GM12878 (cell line): ENCODE measurements at regions not wholly inside any gene's neighbourhood (a gene's known extent, or its start where the extent isn't known, plus 50 kb on each side); places are given as distances from the start of the nearest gene placed in this dataset.

Experiments
- ATAC-seq: fragments of 200-7000 bp; cut with Tn5 transposase; 3 replicates; pipeline ENCODE4 v1.9.1; 2020; ENCODE audit warnings: mild to moderate bottlenecking, moderate library complexity
- BruUV-seq: library from RNA; stranded (reverse); fragments of 400-500 nt; replicated peaks from 2 replicates; lab custom pipeline; 2021; lab: Mats Ljungman, UMichigan
- CTCF ChIA-PET: fragments of 300-600 bp; sonication (Branson Sonifier 250); formaldehyde crosslinking; extraction: SDS; loops from one replicate; lab custom pipeline; 2021; ENCODE audit warnings: inconsistent platforms; lab: Yijun Ruan, JAX
- POLR2A ChIA-PET: fragments of 350-600 bp; formaldehyde crosslinking; extraction: SDS; loops from one replicate; lab custom pipeline; 2021; ENCODE audit warnings: inconsistent platforms; lab: Charles Lee
- RAD21 ChIA-PET: fragments of 300-600 bp; sonication (Branson Sonifier 250); formaldehyde crosslinking; loops from one replicate; lab custom pipeline; 2023; ENCODE audit warnings: antibody characterized with exemption; ENCODE audit not compliant: unreplicated experiment; lab: Charles Lee
- SMC1A ChIA-PET: fragments of 300-600 bp; sonication (Branson Sonifier 250); formaldehyde crosslinking; loops from one replicate; lab custom pipeline; 2023; ENCODE audit not compliant: unreplicated experiment, uncharacterized antibody; lab: Charles Lee
- DNase-seq: peaks from one replicate; pipeline ENCODE4 v3.0.0-alpha.2; 2011; ENCODE audit warnings: low read depth, low spot score
- FAIRE-seq: peaks from 3 replicates; lab custom pipeline; 2011; peaks lifted over from hg19 to GRCh38; lab: Jason Lieb, UNC
- H2AFZ ChIP-seq: 2 replicates; pipeline ENCODE4 v1.6.0; 2011; ENCODE audit warnings: low read depth, low read length, control low read depth; ENCODE audit not compliant: control insufficient read depth
- H3K27ac ChIP-seq: 2 replicates; pipeline ENCODE4 v1.5.1; 2011; ENCODE audit warnings: control low read depth; ENCODE audit not compliant: control insufficient read depth, insufficient read depth
- H3K27me3 ChIP-seq, 2 experiments: replicated peaks in 1 of 2; 2 replicates each; pipeline versions ENCODE4 v1.6.0 to v1.6.1; 2011; ENCODE audit warnings: low read length in 1 of 2; ENCODE audit not compliant: control insufficient read depth in 2 of 2, insufficient read depth in 2 of 2
- H3K36me3 ChIP-seq, 2 experiments: 2 replicates each; pipeline ENCODE4 v1.5.1; 2011; ENCODE audit warnings: low read length in 1 of 2; ENCODE audit not compliant: control insufficient read depth in 2 of 2, insufficient read depth in 2 of 2
- H3K4me1 ChIP-seq: 2 replicates; pipeline ENCODE4 v1.6.1; 2011; ENCODE audit warnings: mild to moderate bottlenecking, low read length, moderate library complexity, mixed read lengths; ENCODE audit not compliant: control insufficient read depth, insufficient read depth
- H3K4me2 ChIP-seq: 2 replicates; pipeline ENCODE4 v1.6.0; 2011; ENCODE audit warnings: control low read depth; ENCODE audit not compliant: control insufficient read depth, insufficient read depth
- H3K4me3 ChIP-seq: fragments of 200-600 bp; sonication (generic); 2 replicates; pipeline ENCODE4 v1.5.1; 2016
- H3K79me2 ChIP-seq: 2 replicates; pipeline ENCODE4 v1.6.0; 2011; ENCODE audit warnings: low read length; ENCODE audit not compliant: control insufficient read depth, insufficient read depth
- H3K9ac ChIP-seq: 2 replicates; pipeline ENCODE4 v1.8.0; 2011; ENCODE audit warnings: low read length, control low read depth, mixed read lengths; ENCODE audit not compliant: control insufficient read depth, insufficient read depth
- H3K9me3 ChIP-seq: replicated peaks from 3 replicates; pipeline ENCODE4 v1.5.1; 2011; ENCODE audit warnings: mild to moderate bottlenecking, low read length; ENCODE audit not compliant: control insufficient read depth, insufficient read depth
- H4K20me1 ChIP-seq: 2 replicates; pipeline ENCODE4 v1.6.0; 2011; ENCODE audit not compliant: control insufficient read depth, insufficient read depth
- CBX5 ChIP-seq: sonication (generic); IDR thresholded peaks from 2 replicates; pipeline ENCODE4 v1.6.1; 2016; ENCODE audit warnings: low read depth, moderate library complexity, mild to moderate bottlenecking, inconsistent platforms
- EGR1 ChIP-seq, 2 experiments: IDR thresholded peaks; 1 replicate in 1 of 2; 2 replicates in 1 of 2; pipeline ENCODE4 v1.6.1; 2011 to 2012; ENCODE audit warnings: low read depth in 2 of 2, low read length in 2 of 2, borderline replicate concordance in 1 of 2, mild to moderate bottlenecking in 1 of 2, moderate library complexity in 1 of 2
- ESRRA ChIP-seq: IDR thresholded peaks from 2 replicates; pipeline ENCODE4 v1.6.1; 2012; ENCODE audit warnings: mild to moderate bottlenecking, low read length, improper control_type of control experiment
- FOXM1 ChIP-seq: IDR thresholded peaks from 2 replicates; pipeline ENCODE4 v1.6.1; 2012; ENCODE audit warnings: low read depth, mild to moderate bottlenecking, inconsistent platforms, low read length, moderate library complexity
- LARP7 ChIP-seq: fragments of 450-650 bp; IDR thresholded peaks from 2 replicates; pipeline ENCODE4 v1.6.1; 2017; ENCODE audit warnings: mild to moderate bottlenecking
- NRF1 ChIP-seq: conservative IDR thresholded peaks from 2 replicates; pipeline ENCODE4 v1.6.1; 2011; ENCODE audit warnings: mild to moderate bottlenecking, low read depth, low read length, improper control_type of control experiment
- PML ChIP-seq: IDR thresholded peaks from 2 replicates; pipeline ENCODE4 v1.6.1; 2012; ENCODE audit warnings: low read length, inconsistent platforms
- POLR2AphosphoS2 ChIP-seq: IDR thresholded peaks from 2 replicates; pipeline ENCODE4 v1.6.1; 2011; ENCODE audit warnings: low read depth, mild to moderate bottlenecking, low read length, improper control_type of control experiment, moderate library complexity
- RB1 ChIP-seq: fragments of 450-650 bp; formaldehyde crosslinking; IDR thresholded peaks from 2 replicates; pipeline ENCODE4 v1.6.1; 2017; ENCODE audit warnings: mild to moderate bottlenecking, borderline replicate concordance
- SP1 ChIP-seq: IDR thresholded peaks from one replicate; pipeline ENCODE4 v1.6.1; 2011; ENCODE audit warnings: low read depth, low read length
- SPI1 ChIP-seq: IDR thresholded peaks from 2 replicates; pipeline ENCODE4 v1.6.1; 2011; ENCODE audit warnings: low read depth, mild to moderate bottlenecking, low read length, moderate library complexity, borderline replicate concordance; ENCODE audit not compliant: insufficient read depth
- SUZ12 ChIP-seq: fragments of 200-600 bp; sonication (generic); IDR thresholded peaks from one replicate; pipeline ENCODE4 v1.6.1; 2018; ENCODE audit warnings: antibody characterized with exemption, mild to moderate bottlenecking; ENCODE audit not compliant: unreplicated experiment
- TCF12 ChIP-seq: IDR thresholded peaks from 2 replicates; pipeline ENCODE4 v1.6.1; 2011; ENCODE audit warnings: low read depth, mild to moderate bottlenecking, low read length
- YY1 ChIP-seq: IDR thresholded peaks from 2 replicates; pipeline ENCODE4 v1.6.1; 2011; ENCODE audit warnings: low read depth, mild to moderate bottlenecking, low read length
- WGBS: methylation state at CpG from one replicate; pipeline ENCODE4 v1.1.6; 2016; ENCODE audit warnings: low lambda C conversion rate; ENCODE audit not compliant: insufficient replicate concordance, insufficient coverage; ENCODE audit errors: missing lambda C conversion rate; 5-methylcytosine and 5-hydroxymethylcytosine counted together
- in situ Hi-C: fragments of 300-500 bp; cut with MboI; formaldehyde crosslinking; loops from 9 replicates; pipeline ENCODE4 v1.14.3; 2018; ENCODE audit warnings: mixed read lengths
- intact Hi-C: fragments of 100-400 bp; cut with micrococcal nuclease; formaldehyde crosslinking; loops from one replicate; pipeline ENCODE4 v1.14.2; 2022; ENCODE audit not compliant: unreplicated experiment
- TF ChIP-seq, protein P1 (sequence below): fragments of 450-650 bp; IDR thresholded peaks from 2 replicates; pipeline ENCODE4 v1.6.1; 2016; ENCODE audit warnings: mild to moderate bottlenecking, moderate library complexity, borderline replicate concordance
- TF ChIP-seq, protein P2 (sequence below): fragments of 450-650 bp; IDR thresholded peaks from 2 replicates; pipeline ENCODE4 v1.6.1; 2014; ENCODE audit warnings: mild to moderate bottlenecking
- TF ChIP-seq, protein P3 (sequence below): IDR thresholded peaks from 2 replicates; pipeline ENCODE4 v1.6.1; 2011; ENCODE audit warnings: borderline replicate concordance, low read depth, mild to moderate bottlenecking, moderate library complexity, mixed read lengths, low read length; ENCODE audit not compliant: insufficient read depth; ENCODE audit errors: extremely low read length

DNA sequence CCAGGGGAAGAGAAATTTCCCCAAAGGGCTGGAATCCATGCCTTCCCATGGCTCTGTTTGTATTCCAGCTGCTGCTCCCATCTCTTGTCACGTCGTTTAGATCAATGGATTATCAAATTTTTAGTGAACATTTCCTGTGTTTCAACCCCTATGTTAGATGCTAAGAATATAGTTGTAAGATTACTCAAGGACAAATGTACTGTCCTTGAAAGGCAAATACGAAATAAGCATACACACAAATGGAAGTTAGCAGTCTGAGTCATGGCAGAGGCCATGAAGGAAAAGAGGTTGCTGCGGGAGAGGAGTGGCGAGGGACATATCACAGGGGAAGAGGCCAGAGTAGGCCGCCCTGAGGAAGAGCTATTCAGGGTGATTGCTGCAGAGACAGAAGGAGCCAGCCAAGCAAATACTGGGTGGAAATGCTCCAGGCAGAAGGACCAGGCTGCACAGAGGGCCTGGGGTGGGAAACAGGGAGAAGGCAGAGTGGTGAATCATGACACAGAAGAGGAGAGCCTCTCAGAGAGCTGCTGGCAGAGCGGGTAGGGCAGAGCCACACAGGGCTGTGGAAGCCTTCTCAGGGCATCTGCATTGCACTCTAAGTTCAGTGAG lies 219.2 kb upstream of the LRFN2 start (continued):
- TF ChIP-seq, protein P1, sequence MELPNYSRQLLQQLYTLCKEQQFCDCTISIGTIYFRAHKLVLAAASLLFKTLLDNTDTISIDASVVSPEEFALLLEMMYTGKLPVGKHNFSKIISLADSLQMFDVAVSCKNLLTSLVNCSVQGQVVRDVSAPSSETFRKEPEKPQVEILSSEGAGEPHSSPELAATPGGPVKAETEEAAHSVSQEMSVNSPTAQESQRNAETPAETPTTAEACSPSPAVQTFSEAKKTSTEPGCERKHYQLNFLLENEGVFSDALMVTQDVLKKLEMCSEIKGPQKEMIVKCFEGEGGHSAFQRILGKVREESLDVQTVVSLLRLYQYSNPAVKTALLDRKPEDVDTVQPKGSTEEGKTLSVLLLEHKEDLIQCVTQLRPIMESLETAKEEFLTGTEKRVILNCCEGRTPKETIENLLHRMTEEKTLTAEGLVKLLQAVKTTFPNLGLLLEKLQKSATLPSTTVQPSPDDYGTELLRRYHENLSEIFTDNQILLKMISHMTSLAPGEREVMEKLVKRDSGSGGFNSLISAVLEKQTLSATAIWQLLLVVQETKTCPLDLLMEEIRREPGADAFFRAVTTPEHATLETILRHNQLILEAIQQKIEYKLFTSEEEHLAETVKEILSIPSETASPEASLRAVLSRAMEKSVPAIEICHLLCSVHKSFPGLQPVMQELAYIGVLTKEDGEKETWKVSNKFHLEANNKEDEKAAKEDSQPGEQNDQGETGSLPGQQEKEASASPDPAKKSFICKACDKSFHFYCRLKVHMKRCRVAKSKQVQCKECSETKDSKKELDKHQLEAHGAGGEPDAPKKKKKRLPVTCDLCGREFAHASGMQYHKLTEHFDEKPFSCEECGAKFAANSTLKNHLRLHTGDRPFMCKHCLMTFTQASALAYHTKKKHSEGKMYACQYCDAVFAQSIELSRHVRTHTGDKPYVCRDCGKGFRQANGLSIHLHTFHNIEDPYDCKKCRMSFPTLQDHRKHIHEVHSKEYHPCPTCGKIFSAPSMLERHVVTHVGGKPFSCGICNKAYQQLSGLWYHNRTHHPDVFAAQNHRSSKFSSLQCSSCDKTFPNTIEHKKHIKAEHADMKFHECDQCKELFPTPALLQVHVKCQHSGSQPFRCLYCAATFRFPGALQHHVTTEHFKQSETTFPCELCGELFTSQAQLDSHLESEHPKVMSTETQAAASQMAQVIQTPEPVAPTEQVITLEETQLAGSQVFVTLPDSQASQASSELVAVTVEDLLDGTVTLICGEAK: no peak
- TF ChIP-seq RB1: no peak

DNA sequence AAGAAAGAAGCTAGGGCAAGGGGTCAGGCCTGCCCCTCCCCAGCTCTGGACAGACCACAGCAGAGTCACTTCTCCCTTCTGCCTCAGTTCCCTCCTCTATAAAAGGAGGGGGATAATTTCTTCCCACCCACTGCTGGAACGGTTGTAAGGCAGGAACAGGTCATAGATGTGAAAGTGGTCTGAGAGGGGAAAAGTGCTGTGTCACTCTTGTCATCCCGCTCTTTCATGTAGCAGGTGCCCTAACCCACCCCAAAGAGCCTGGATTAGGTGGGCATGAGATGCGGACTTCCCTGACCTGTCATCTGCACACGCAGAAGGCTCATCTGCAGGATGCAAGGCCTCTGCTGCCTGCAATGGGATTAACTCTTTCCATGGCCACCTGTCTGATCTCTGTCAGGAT lies 218.2 kb upstream of the LRFN2 start:
- Histone ChIP-seq H3K4me1 (peaks cover 16% of the 10 kb centered on the region), H3K4me3 (no peak overlapping the region), H3K4me2 (no peak overlapping the region), H3K27me3 (no peaks in the 10 kb centered on the region), H3K9me3 (no peaks in the 10 kb centered on the region), H3K27ac (no peak overlapping the region), H3K79me2 (no peaks in the 10 kb centered on the region), H2AFZ (no peak overlapping the region), H3K9ac (no peak overlapping the region), H3K36me3 (no peaks in the 10 kb centered on the region), H4K20me1 (no peaks in the 10 kb centered on the region)
- POLR2A ChIA-PET: no interaction called here
- FAIRE-seq: no peak
- DNase-seq: no peak
- no peak for ATAC-seq
- in situ Hi-C loops (no loop called here), intact Hi-C loops (no loop called here)
- SMC1A ChIA-PET: no interaction called here
- 50% methylated on average over 4 of the region's 4 CpGs for WGBS
- BruUV-seq: no TSS peak
- RAD21 ChIA-PET: no interaction called here
- CTCF ChIA-PET: no interaction called here
- TF ChIP-seq LARP7: no peak
- TF ChIP-seq YY1: no peak
- TF ChIP-seq ESRRA: no peak
- TF ChIP-seq NRF1: no peak
- TF ChIP-seq, protein P2, sequence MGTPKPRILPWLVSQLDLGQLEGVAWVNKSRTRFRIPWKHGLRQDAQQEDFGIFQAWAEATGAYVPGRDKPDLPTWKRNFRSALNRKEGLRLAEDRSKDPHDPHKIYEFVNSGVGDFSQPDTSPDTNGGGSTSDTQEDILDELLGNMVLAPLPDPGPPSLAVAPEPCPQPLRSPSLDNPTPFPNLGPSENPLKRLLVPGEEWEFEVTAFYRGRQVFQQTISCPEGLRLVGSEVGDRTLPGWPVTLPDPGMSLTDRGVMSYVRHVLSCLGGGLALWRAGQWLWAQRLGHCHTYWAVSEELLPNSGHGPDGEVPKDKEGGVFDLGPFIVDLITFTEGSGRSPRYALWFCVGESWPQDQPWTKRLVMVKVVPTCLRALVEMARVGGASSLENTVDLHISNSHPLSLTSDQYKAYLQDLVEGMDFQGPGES: no peak
- no peak for TF ChIP-seq SPI1
- TF ChIP-seq POLR2AphosphoS2: no peak
- TF ChIP-seq, protein P3, sequence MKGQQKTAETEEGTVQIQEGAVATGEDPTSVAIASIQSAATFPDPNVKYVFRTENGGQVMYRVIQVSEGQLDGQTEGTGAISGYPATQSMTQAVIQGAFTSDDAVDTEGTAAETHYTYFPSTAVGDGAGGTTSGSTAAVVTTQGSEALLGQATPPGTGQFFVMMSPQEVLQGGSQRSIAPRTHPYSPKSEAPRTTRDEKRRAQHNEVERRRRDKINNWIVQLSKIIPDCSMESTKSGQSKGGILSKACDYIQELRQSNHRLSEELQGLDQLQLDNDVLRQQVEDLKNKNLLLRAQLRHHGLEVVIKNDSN: no peak
- no peak for TF ChIP-seq CBX5
- no peak for TF ChIP-seq PML
- TF ChIP-seq EGR1 (IDR thresholded peaks at IDR 0.05; ENCODE audit: borderline replicate concordance in 1 of 2, low read depth in 2 of 2, low read length in 2 of 2): no peak
- TF ChIP-seq SP1: no peak
- no peak for TF ChIP-seq FOXM1
- TF ChIP-seq SUZ12: no peak
- TF ChIP-seq TCF12: no peak
